MM.1S (cell line): ENCODE measurements at regions not wholly inside any gene's neighbourhood (a gene's known extent, or its start where the extent isn't known, plus 50 kb on each side); places are given as distances from the start of the nearest gene placed in this dataset.

Experiments
- DNase-seq: peaks from one replicate; pipeline ENCODE4 v3.0.0-alpha.2; 2015
- H2AFZ ChIP-seq: fragments of 300-600 bp; sonication (generic); 2 replicates; pipeline ENCODE4 v1.6.0; 2016; ENCODE audit warnings: antibody characterized with exemption, low read length
- H3F3A ChIP-seq: fragments of 300-600 bp; sonication (generic); 2 replicates; pipeline ENCODE4 v1.6.1; 2016; ENCODE audit warnings: mild to moderate bottlenecking, antibody characterized with exemption, low read length, moderate library complexity, mixed read lengths; ENCODE audit not compliant: insufficient read depth
- H3K27ac ChIP-seq: fragments of 300-600 bp; sonication (generic); 2 replicates; pipeline ENCODE4 v1.5.1; 2016; ENCODE audit warnings: mild to moderate bottlenecking, low read length
- H3K27me3 ChIP-seq: fragments of 300-600 bp; sonication (generic); replicated peaks from 2 replicates; pipeline ENCODE4 v1.6.0; 2016; ENCODE audit warnings: low read length; ENCODE audit not compliant: insufficient read depth
- H3K36me3 ChIP-seq: fragments of 300-600 bp; sonication (generic); replicated peaks from 2 replicates; pipeline ENCODE4 v1.6.1; 2016; ENCODE audit warnings: mild to moderate bottlenecking, low read length, mixed read lengths; ENCODE audit not compliant: insufficient read depth
- H3K4me1 ChIP-seq: fragments of 300-600 bp; sonication (generic); 2 replicates; pipeline ENCODE4 v1.6.1; 2016; ENCODE audit warnings: low read length, mixed read lengths
- H3K4me2 ChIP-seq: fragments of 300-600 bp; sonication (generic); 2 replicates; pipeline ENCODE4 v1.6.0; 2016; ENCODE audit warnings: low read depth, low read length
- H3K4me3 ChIP-seq: fragments of 300-600 bp; sonication (generic); 2 replicates; pipeline ENCODE4 v1.5.1; 2016; ENCODE audit warnings: low read length, mixed read lengths
- H3K79me2 ChIP-seq: fragments of 300-600 bp; sonication (generic); 2 replicates; pipeline ENCODE4 v1.6.1; 2016; ENCODE audit warnings: mixed run types, low read length, mixed read lengths
- H3K9ac ChIP-seq: fragments of 300-600 bp; sonication (generic); 2 replicates; pipeline ENCODE4 v1.6.1; 2016; ENCODE audit warnings: low read length, mixed read lengths
- H3K9me2 ChIP-seq: fragments of 300-600 bp; sonication (generic); replicated peaks from 2 replicates; pipeline ENCODE4 v1.6.1; 2016; ENCODE audit warnings: mild to moderate bottlenecking, low read length, mixed read lengths; ENCODE audit not compliant: insufficient read depth
- H3K9me3 ChIP-seq: fragments of 300-600 bp; sonication (generic); replicated peaks from 2 replicates; pipeline ENCODE4 v1.6.1; 2016; ENCODE audit warnings: mild to moderate bottlenecking, low read length, mixed read lengths; ENCODE audit not compliant: insufficient read depth
- H4K20me1 ChIP-seq: fragments of 300-600 bp; sonication (generic); 2 replicates; pipeline ENCODE4 v1.6.1; 2016; ENCODE audit warnings: mild to moderate bottlenecking, low read length, moderate library complexity, mixed read lengths; ENCODE audit not compliant: insufficient read depth
- EZH2 ChIP-seq: fragments of 300-600 bp; sonication (generic); optimal IDR thresholded peaks from 2 replicates; pipeline ENCODE3; 2017; ENCODE audit warnings: low read depth, mild to moderate bottlenecking, antibody characterized with exemption, low read length, mixed read lengths
- EZH2phosphoT487 ChIP-seq: fragments of 300-600 bp; sonication (generic); IDR thresholded peaks from 2 replicates; pipeline ENCODE4 v1.6.1; 2018; ENCODE audit warnings: antibody characterized with exemption, low read length
- TF ChIP-seq, protein P1 (sequence below): fragments of 300-600 bp; sonication (generic); IDR thresholded peaks from 2 replicates; pipeline ENCODE4 v1.5.1; 2016; ENCODE audit warnings: antibody characterized with exemption, low read length, mixed read lengths

DNA sequence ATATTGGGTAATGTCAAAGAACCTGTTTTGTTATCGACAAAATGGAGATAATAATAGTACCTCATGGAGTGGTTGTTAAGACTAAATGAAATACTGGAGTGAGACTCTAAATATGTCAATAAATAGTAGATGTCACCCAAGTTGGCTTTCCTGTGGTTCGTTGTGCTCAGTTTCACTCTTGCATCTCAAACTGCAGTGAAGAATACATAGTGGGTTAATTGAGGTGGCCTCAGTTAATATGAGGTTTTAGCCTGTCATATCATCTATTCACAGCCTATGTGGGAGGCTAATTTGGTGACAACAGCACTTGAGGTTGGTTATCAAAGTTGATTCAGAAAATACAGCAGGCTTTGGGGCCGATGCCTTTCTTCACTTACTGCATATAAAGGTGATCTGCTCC lies 485.5 kb upstream of the SUCLG2 start:
- H3K9me3 ChIP-seq = no peaks in the 10 kb centered on the region
- no peak overlapping the region for H3K27ac ChIP-seq
- H3K4me1 ChIP-seq = no peaks in the 10 kb centered on the region
- H3K9me2 ChIP-seq = no peaks in the 10 kb centered on the region
- H3K4me2 ChIP-seq = no peak overlapping the region
- no peak overlapping the region for H2AFZ ChIP-seq
- no peaks in the 10 kb centered on the region for H3F3A ChIP-seq
- H3K79me2 ChIP-seq = no peaks in the 10 kb centered on the region
- no peaks in the 10 kb centered on the region for H3K36me3 ChIP-seq
- no peak overlapping the region for H3K4me3 ChIP-seq
- H3K27me3 ChIP-seq = no peaks in the 10 kb centered on the region
- no peak overlapping the region for H3K9ac ChIP-seq
- TF ChIP-seq EZH2phosphoT487 (no peak), EZH2 (no peak)
- TF ChIP-seq, protein P1, sequence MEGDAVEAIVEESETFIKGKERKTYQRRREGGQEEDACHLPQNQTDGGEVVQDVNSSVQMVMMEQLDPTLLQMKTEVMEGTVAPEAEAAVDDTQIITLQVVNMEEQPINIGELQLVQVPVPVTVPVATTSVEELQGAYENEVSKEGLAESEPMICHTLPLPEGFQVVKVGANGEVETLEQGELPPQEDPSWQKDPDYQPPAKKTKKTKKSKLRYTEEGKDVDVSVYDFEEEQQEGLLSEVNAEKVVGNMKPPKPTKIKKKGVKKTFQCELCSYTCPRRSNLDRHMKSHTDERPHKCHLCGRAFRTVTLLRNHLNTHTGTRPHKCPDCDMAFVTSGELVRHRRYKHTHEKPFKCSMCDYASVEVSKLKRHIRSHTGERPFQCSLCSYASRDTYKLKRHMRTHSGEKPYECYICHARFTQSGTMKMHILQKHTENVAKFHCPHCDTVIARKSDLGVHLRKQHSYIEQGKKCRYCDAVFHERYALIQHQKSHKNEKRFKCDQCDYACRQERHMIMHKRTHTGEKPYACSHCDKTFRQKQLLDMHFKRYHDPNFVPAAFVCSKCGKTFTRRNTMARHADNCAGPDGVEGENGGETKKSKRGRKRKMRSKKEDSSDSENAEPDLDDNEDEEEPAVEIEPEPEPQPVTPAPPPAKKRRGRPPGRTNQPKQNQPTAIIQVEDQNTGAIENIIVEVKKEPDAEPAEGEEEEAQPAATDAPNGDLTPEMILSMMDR = no peak
- no peak for DNase-seq
- H4K20me1 ChIP-seq = no peaks in the 10 kb centered on the region

DNA sequence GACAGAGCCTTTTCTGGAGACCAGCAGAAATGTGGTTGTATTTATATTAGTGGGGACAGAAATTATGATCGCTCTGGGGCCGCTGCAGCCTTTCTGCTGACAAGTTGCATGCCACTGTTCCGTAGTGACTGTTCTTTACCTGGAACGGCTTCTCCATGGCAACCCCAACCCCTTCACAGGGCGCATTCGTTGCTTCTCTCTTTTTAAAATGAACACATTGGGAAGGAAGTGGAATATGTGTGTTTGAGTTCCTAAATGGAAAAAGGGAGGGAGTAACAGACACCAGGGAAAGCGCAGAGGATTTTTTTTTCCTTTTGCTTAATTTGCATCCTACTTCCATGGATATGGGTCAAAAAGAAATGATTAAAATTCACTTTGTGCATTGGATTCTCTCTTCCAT lies 482.0 kb upstream of the SUCLG2 start:
- Histone ChIP-seq H3K4me3 (no peak overlapping the region), H2AFZ (no peak overlapping the region), H3K79me2 (no peaks in the 10 kb centered on the region), H3K36me3 (no peaks in the 10 kb centered on the region), H4K20me1 (no peaks in the 10 kb centered on the region), H3K9me2 (no peaks in the 10 kb centered on the region), H3K4me1 (no peaks in the 10 kb centered on the region), H3K27ac (no peak overlapping the region), H3K4me2 (no peak overlapping the region), H3K9ac (no peak overlapping the region), H3F3A (no peaks in the 10 kb centered on the region), H3K27me3 (no peaks in the 10 kb centered on the region), H3K9me3 (no peaks in the 10 kb centered on the region)
- DNase-seq = no peak
- no peak for TF ChIP-seq EZH2

DNA sequence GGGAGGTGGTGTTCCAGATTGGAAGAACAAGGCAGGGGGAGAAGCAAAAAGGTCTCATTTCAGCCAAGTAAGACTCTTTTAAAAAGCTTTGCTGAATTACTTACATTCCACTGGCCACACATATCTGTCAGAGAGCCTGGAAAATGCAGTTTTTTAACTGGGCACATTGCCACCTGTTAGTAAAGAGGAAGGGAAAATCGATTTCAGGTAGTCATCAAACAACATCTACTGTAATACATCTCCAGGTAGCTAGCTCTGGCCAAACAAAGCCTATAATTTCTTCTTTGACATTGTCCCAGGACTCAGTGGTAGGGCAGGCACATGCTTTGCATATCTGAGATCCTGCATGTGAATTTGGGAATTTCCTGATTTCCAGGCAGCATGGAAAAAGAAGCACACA lies 480.7 kb upstream of the SUCLG2 start:
- Histone ChIP-seq H4K20me1 (no peaks in the 10 kb centered on the region), H3K4me3 (no peak overlapping the region), H3K27me3 (no peaks in the 10 kb centered on the region), H3K9me2 (no peaks in the 10 kb centered on the region), H3K27ac (no peak overlapping the region), H3K36me3 (no peaks in the 10 kb centered on the region), H2AFZ (no peak overlapping the region), H3F3A (no peaks in the 10 kb centered on the region), H3K79me2 (no peaks in the 10 kb centered on the region), H3K4me1 (no peaks in the 10 kb centered on the region), H3K4me2 (no peak overlapping the region), H3K9me3 (no peaks in the 10 kb centered on the region), H3K9ac (no peak overlapping the region)
- TF ChIP-seq, protein P1 = no peak
- no peak for TF ChIP-seq EZH2
- no peak for TF ChIP-seq EZH2phosphoT487
- no peak for DNase-seq

DNA sequence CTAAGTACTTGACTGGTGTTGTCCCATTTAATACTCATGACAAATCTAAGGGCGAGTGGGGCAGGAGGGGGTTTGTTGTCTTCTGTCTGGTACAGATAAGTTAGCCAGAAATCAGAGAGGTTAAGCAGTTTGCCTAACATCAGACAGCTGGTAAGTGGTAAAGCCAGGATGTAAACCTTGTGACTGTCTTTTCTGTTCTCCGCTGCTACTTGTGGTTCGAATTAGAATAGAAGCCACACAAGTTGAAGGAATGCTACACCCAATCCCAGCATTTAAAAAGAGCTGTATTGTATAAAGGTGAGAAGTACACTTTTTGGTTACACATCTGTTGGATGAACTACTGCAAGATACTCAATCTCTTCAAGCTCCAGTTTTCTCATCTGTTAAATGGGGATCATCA lies 474.7 kb upstream of the SUCLG2 start:
- Histone ChIP-seq H3K4me1 (no peaks in the 10 kb centered on the region), H3K4me2 (no peak overlapping the region), H3K27me3 (no peaks in the 10 kb centered on the region), H3K9me2 (no peaks in the 10 kb centered on the region), H3K27ac (no peak overlapping the region), H3K36me3 (no peaks in the 10 kb centered on the region), H4K20me1 (no peaks in the 10 kb centered on the region), H3K4me3 (no peak overlapping the region), H3F3A (no peaks in the 10 kb centered on the region), H3K79me2 (no peaks in the 10 kb centered on the region), H3K9me3 (no peaks in the 10 kb centered on the region), H3K9ac (no peak overlapping the region), H2AFZ (no peak overlapping the region)
- no peak for TF ChIP-seq EZH2phosphoT487
- TF ChIP-seq, protein P1 = no peak
- no peak for TF ChIP-seq EZH2
- no peak for DNase-seq
